Psoas muscle (tissue), 7 donors: ENCODE measurements at regions not wholly inside any gene's neighbourhood (a gene's known extent, or its start where the extent isn't known, plus 50 kb on each side); places are given as distances from the start of the nearest gene placed in this dataset.

Experiments
- ATAC-seq, 4 donors: fragments of 200-7000 bp; cut with Tn5 transposase; one replicate each; pipeline ENCODE4 v1.9.1; 2020; ENCODE audit warnings: moderate library complexity in 3 of 4, mild to moderate bottlenecking in 2 of 4
- DNase-seq, 2 donors: peaks; one replicate each; pipeline ENCODE4 v3.0.0-alpha.2; 2020
- H3K27ac ChIP-seq: fragments of 200-600 bp; one replicate; pipeline ENCODE4 v1.8.0; 2022
- H3K27me3 ChIP-seq, 3 donors: fragments of 200-600 bp in 1 of 3; one replicate each; pipeline versions ENCODE4 v1.6.1 to v1.8.0; 2013 to 2022; ENCODE audit warnings: low read length in 2 of 3, mild to moderate bottlenecking in 2 of 3, moderate library complexity in 1 of 3; ENCODE audit not compliant: insufficient read depth in 3 of 3
- H3K36me3 ChIP-seq, 2 donors: fragments of 200-600 bp in 1 of 2; one replicate each; pipeline versions ENCODE4 v1.6.1 to v1.8.0; 2013 to 2022; ENCODE audit warnings: low read depth in 1 of 2, mild to moderate bottlenecking in 1 of 2, moderate library complexity in 1 of 2; ENCODE audit not compliant: insufficient read depth in 1 of 2
- H3K4me1 ChIP-seq: fragments of 200-600 bp; one replicate; pipeline ENCODE4 v1.8.0; 2022
- H3K4me3 ChIP-seq: fragments of 200-600 bp; one replicate; pipeline ENCODE4 v1.8.0; 2022; ENCODE audit warnings: mild to moderate bottlenecking
- H3K9me3 ChIP-seq: fragments of 200-600 bp; one replicate; pipeline ENCODE4 v1.8.0; 2022
- WGBS, 3 donors: extraction: QIAGEN DNeasy Blood & Tissue Kit; methylation state at CpG; one replicate each; pipeline versions ENCODE4 v1.1.6 to v1.1.7; 2013; 5-methylcytosine and 5-hydroxymethylcytosine counted together
- intact Hi-C, 2 donors: fragments of 100-400 bp; cut with DNase I; formaldehyde crosslinking; loops; one replicate each; pipeline versions ENCODE4 v1.11.0 to v1.14.2; 2022
- TF ChIP-seq, protein P1 (sequence below): fragments of 200-600 bp; IDR thresholded peaks from one replicate; pipeline ENCODE4 v1.8.0; 2022; ENCODE audit warnings: antibody characterized with exemption
- donor health status: healthy with polysubstance abuse.
- donor health status: DM: no; HTN: no; CAD: no; lungs with moderate emphysema.
- donor health status: Bipolar disorder and iron deficiency.
- donor health status: healthy.
- donor health status: DM: yes; HTN: yes; CAD: no.
- donor health status: DM: no; HTN: no; CAD: no.
- donor health status: DM: yes; HTN: yes; CAD: no.

- no peaks in the 10 kb centered on the region for H3K4me1 ChIP-seq
- H3K36me3 ChIP-seq = no peaks in the 10 kb centered on the region
- ATAC-seq (no peak), DNase-seq (no peak)
- H3K27ac ChIP-seq = no peak overlapping the region
- intact Hi-C loops = no loop called here
- H3K27me3 ChIP-seq = no peaks in the 10 kb centered on the region
- 12 to 28% (median 27%) methylated on average over 2 of the region's 2 CpGs for WGBS, 3 donors
- H3K4me3 ChIP-seq = no peak overlapping the region
- peaks cover 8% of the 10 kb centered on the region for H3K9me3 ChIP-seq
- TF ChIP-seq, protein P1, sequence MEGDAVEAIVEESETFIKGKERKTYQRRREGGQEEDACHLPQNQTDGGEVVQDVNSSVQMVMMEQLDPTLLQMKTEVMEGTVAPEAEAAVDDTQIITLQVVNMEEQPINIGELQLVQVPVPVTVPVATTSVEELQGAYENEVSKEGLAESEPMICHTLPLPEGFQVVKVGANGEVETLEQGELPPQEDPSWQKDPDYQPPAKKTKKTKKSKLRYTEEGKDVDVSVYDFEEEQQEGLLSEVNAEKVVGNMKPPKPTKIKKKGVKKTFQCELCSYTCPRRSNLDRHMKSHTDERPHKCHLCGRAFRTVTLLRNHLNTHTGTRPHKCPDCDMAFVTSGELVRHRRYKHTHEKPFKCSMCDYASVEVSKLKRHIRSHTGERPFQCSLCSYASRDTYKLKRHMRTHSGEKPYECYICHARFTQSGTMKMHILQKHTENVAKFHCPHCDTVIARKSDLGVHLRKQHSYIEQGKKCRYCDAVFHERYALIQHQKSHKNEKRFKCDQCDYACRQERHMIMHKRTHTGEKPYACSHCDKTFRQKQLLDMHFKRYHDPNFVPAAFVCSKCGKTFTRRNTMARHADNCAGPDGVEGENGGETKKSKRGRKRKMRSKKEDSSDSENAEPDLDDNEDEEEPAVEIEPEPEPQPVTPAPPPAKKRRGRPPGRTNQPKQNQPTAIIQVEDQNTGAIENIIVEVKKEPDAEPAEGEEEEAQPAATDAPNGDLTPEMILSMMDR = no peak
These were observed 471.9 kb downstream of the HS3ST3B1 start for GRCh38 chr17:14772776-14773175.

GRCh38 chr17:14771543-14771942 lies 470.7 kb downstream of the HS3ST3B1 start:
- H3K27ac ChIP-seq = no peak overlapping the region
- H3K4me1 ChIP-seq = no peaks in the 10 kb centered on the region
- no peak overlapping the region for H3K4me3 ChIP-seq
- peaks cover 8% of the 10 kb centered on the region for H3K9me3 ChIP-seq
- intact Hi-C loops = no loop called here
- 76 to 79% (median 78%) methylated on average over 6 of the region's 6 CpGs for WGBS, 3 donors
- H3K27me3 ChIP-seq = no peaks in the 10 kb centered on the region
- DNase-seq = no peak
- TF ChIP-seq, protein P1 = no peak
- no peak for ATAC-seq
- no peaks in the 10 kb centered on the region for H3K36me3 ChIP-seq

GRCh38 chr17:14768923-14769322 lies 468.0 kb downstream of the HS3ST3B1 start:
- intact Hi-C loops = no loop called here
- no peak for DNase-seq
- Histone ChIP-seq H3K4me3 (no peak overlapping the region), H3K4me1 (no peaks in the 10 kb centered on the region), H3K36me3 (no peaks in the 10 kb centered on the region), H3K9me3 (peaks cover 8% of the 10 kb centered on the region), H3K27ac (no peak overlapping the region), H3K27me3 (no peaks in the 10 kb centered on the region)
- no peak for ATAC-seq
- WGBS, 3 donors = 87 to 94% (median 89%) methylated on average over 2 of the region's 2 CpGs
- TF ChIP-seq, protein P1 = no peak

GRCh38 chr17:14762736-14763479 lies 462.0 kb downstream of the HS3ST3B1 start:
- Histone ChIP-seq H3K4me3 (no peak overlapping the region), H3K36me3 (no peaks in the 10 kb centered on the region), H3K27ac (no peak overlapping the region), H3K4me1 (no peaks in the 10 kb centered on the region), H3K27me3 (no peaks in the 10 kb centered on the region), H3K9me3 (no peaks in the 10 kb centered on the region)
- TF ChIP-seq, protein P1 = no peak
- ATAC-seq (no peak), DNase-seq (no peak)
- intact Hi-C loops = no loop called here
- WGBS, 3 donors = 59 to 79% (median 75%) methylated on average over 3 of the region's 3 CpGs
